ENCODE measurements at regions not wholly inside any gene's neighbourhood (a gene's known extent, or its start where the extent isn't known, plus 50 kb on each side); places are given as distances from the start of the nearest gene placed in this dataset.
"Not testable (repeated sequence)": the region's sequence is repeated elsewhere in the genome, so short reads cannot be mapped to it uniquely, and the experiment has no call there.

DNA sequence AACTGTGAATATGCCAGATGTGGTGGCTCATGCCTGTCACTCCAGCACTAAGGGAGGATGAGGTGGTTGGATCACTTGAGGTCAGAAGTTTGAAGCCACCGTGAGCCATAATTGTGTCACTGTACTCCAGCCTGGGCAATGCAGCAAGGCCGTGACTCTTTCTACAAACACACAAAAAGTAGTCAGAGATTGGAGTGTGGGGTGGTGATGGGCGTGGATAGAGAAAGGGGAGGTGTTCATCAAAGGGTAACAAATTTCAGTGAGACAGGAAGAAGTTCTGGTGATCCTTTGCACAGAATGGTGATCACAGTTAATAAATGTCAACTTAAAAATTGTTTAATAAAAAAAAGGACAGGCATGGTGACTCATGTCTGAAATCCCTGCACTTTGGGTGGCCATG lies 112.1 kb downstream of the CDY2A start:
- not testable (repeated sequence) for TF ChIP-seq SMC3 (IDR thresholded peaks at IDR 0.05)
- TF ChIP-seq, protein P1, sequence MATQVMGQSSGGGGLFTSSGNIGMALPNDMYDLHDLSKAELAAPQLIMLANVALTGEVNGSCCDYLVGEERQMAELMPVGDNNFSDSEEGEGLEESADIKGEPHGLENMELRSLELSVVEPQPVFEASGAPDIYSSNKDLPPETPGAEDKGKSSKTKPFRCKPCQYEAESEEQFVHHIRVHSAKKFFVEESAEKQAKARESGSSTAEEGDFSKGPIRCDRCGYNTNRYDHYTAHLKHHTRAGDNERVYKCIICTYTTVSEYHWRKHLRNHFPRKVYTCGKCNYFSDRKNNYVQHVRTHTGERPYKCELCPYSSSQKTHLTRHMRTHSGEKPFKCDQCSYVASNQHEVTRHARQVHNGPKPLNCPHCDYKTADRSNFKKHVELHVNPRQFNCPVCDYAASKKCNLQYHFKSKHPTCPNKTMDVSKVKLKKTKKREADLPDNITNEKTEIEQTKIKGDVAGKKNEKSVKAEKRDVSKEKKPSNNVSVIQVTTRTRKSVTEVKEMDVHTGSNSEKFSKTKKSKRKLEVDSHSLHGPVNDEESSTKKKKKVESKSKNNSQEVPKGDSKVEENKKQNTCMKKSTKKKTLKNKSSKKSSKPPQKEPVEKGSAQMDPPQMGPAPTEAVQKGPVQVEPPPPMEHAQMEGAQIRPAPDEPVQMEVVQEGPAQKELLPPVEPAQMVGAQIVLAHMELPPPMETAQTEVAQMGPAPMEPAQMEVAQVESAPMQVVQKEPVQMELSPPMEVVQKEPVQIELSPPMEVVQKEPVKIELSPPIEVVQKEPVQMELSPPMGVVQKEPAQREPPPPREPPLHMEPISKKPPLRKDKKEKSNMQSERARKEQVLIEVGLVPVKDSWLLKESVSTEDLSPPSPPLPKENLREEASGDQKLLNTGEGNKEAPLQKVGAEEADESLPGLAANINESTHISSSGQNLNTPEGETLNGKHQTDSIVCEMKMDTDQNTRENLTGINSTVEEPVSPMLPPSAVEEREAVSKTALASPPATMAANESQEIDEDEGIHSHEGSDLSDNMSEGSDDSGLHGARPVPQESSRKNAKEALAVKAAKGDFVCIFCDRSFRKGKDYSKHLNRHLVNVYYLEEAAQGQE (IDR thresholded peaks at IDR 0.05): not testable (repeated sequence)
